Retinal pigment epithelial cell (primary cell): ENCODE measurements at regions not wholly inside any gene's neighbourhood (a gene's known extent, or its start where the extent isn't known, plus 50 kb on each side); places are given as distances from the start of the nearest gene placed in this dataset.

Source experiments
- DNase-seq: peaks from one replicate; pipeline ENCODE4 v3.0.0-alpha.2; 2010; ENCODE audit warnings: low read depth
- H3K4me3 ChIP-seq: 2 replicates; pipeline ENCODE4 v1.5.1; 2011; ENCODE audit warnings: mild to moderate bottlenecking, low read length, control low read depth, moderate library complexity
- CTCF ChIP-seq: conservative IDR thresholded peaks from 2 replicates; pipeline ENCODE4 v1.5.1; 2011; ENCODE audit warnings: low read depth, low read length, control low read depth, inconsistent platforms

GRCh38 chr14:101367421-101368261 is 193.7 kb upstream of the DIO3 start:
- H3K4me3 ChIP-seq = no peak overlapping the region
- no peak for TF ChIP-seq CTCF
- DNase-seq = no peak

GRCh38 chr14:101368629-101369028 is 192.7 kb upstream of the DIO3 start:
- H3K4me3 ChIP-seq = no peak overlapping the region
- DNase-seq = no peak
- no peak for TF ChIP-seq CTCF

- no peak for TF ChIP-seq CTCF
- DNase-seq = no peak
- H3K4me3 ChIP-seq = no peak overlapping the region
These were observed 191.9 kb upstream of the DIO3 start for GRCh38 chr14:101369194-101369915.

- no peak overlapping the region for H3K4me3 ChIP-seq
- TF ChIP-seq CTCF = no peak
- DNase-seq = no peak
These were observed 191.2 kb upstream of the DIO3 start for GRCh38 chr14:101369916-101370592.

- no peak for DNase-seq
- H3K4me3 ChIP-seq = no peak overlapping the region
- TF ChIP-seq CTCF = no peak
These were observed 190.4 kb upstream of the DIO3 start for GRCh38 chr14:101370593-101371569.
